Liver (tissue), 8 donors: ENCODE measurements at regions not wholly inside any gene's neighbourhood (a gene's known extent, or its start where the extent isn't known, plus 50 kb on each side); places are given as distances from the start of the nearest gene placed in this dataset.
A peak's percentile ranks its signal among the peaks of the same experiment; 100 is the strongest.
"Not testable (repeated sequence)": the region's sequence is repeated elsewhere in the genome, so short reads cannot be mapped to it uniquely, and the experiment has no call there.

Source experiments
- DNase-seq: peaks from one replicate; pipeline ENCODE4 v3.0.0-alpha.2; 2017; ENCODE audit warnings: low spot score
- H3K27ac ChIP-seq, 2 donors: one replicate each; pipeline ENCODE4 v1.7.0; 2013; ENCODE audit warnings: inconsistent platforms in 2 of 2, low read length in 2 of 2, control low read depth in 1 of 2, low read depth in 1 of 2, mild to moderate bottlenecking in 1 of 2
- H3K27me3 ChIP-seq, 4 donors: one replicate each; pipeline versions ENCODE4 v1.6.1 to v1.7.0; 2013; ENCODE audit warnings: low read length in 3 of 4, inconsistent platforms in 1 of 4, mild to moderate bottlenecking in 1 of 4, moderate library complexity in 1 of 4; ENCODE audit not compliant: control insufficient read depth in 4 of 4, insufficient read depth in 4 of 4
- H3K36me3 ChIP-seq, 4 donors: one replicate each; pipeline versions ENCODE4 v1.6.1 to v1.7.0; 2013; ENCODE audit warnings: low read length in 3 of 4, mild to moderate bottlenecking in 3 of 4, low read depth in 1 of 4, moderate library complexity in 1 of 4; ENCODE audit not compliant: control insufficient read depth in 4 of 4, insufficient read depth in 3 of 4
- H3K4me1 ChIP-seq, 4 donors: one replicate each; pipeline versions ENCODE4 v1.6.1 to v1.7.0; 2013; ENCODE audit warnings: low read length in 3 of 4, mild to moderate bottlenecking in 3 of 4, moderate library complexity in 1 of 4; ENCODE audit not compliant: control insufficient read depth in 4 of 4, insufficient read depth in 4 of 4
- H3K4me3 ChIP-seq, 3 donors: one replicate each; pipeline versions ENCODE4 v1.6.1 to v1.7.0; 2013; ENCODE audit warnings: low read length in 3 of 3, control low read depth in 1 of 3, low read depth in 1 of 3, mild to moderate bottlenecking in 1 of 3
- H3K9ac ChIP-seq, 2 donors: one replicate each; pipeline ENCODE4 v1.7.0; 2013; ENCODE audit warnings: low read length in 2 of 2, mild to moderate bottlenecking in 2 of 2, moderate library complexity in 2 of 2, control low read depth in 1 of 2, low read depth in 1 of 2
- H3K9me3 ChIP-seq, 4 donors: one replicate each; pipeline versions ENCODE4 v1.6.1 to v1.7.0; 2013; ENCODE audit warnings: low read length in 3 of 4; ENCODE audit not compliant: control insufficient read depth in 4 of 4
- EGR1 ChIP-seq, 2 donors: IDR thresholded peaks; 2 replicates each; pipeline ENCODE4 v1.6.1; 2016 to 2018; ENCODE audit warnings: antibody characterized with exemption in 2 of 2, low read depth in 2 of 2
- FOXA1 ChIP-seq: IDR thresholded peaks from 2 replicates; pipeline ENCODE4 v1.6.1; 2016; ENCODE audit warnings: antibody characterized with exemption
- FOXA2 ChIP-seq: IDR thresholded peaks from 2 replicates; pipeline ENCODE4 v1.6.1; 2016; ENCODE audit warnings: antibody characterized with exemption
- GABPA ChIP-seq, 2 donors: IDR thresholded peaks in 1 of 2; conservative IDR thresholded peaks in 1 of 2; 2 replicates each; pipeline ENCODE4 v1.6.1; 2016; ENCODE audit warnings: antibody characterized with exemption in 2 of 2, mild to moderate bottlenecking in 1 of 2, moderate library complexity in 1 of 2
- HNF4G ChIP-seq: IDR thresholded peaks from 2 replicates; pipeline ENCODE4 v1.6.1; 2016; ENCODE audit warnings: antibody characterized with exemption
- JUND ChIP-seq, 2 donors: IDR thresholded peaks; 2 replicates each; pipeline ENCODE4 v1.6.1; 2016; ENCODE audit warnings: antibody characterized with exemption in 2 of 2
- NR2F2 ChIP-seq: IDR thresholded peaks from 2 replicates; pipeline ENCODE4 v1.6.1; 2016; ENCODE audit warnings: antibody characterized with exemption
- RAD21 ChIP-seq, 2 donors: IDR thresholded peaks; 2 replicates each; pipeline ENCODE4 v1.6.1; 2016; ENCODE audit warnings: antibody characterized with exemption in 2 of 2, mild to moderate bottlenecking in 2 of 2
- RXRA ChIP-seq, 2 donors: IDR thresholded peaks; 2 replicates each; pipeline ENCODE4 v1.6.1; 2017 to 2018; ENCODE audit warnings: antibody characterized with exemption in 2 of 2, mild to moderate bottlenecking in 1 of 2
- SP1 ChIP-seq: IDR thresholded peaks from 2 replicates; pipeline ENCODE4 v1.6.1; 2018; ENCODE audit warnings: antibody characterized with exemption, mild to moderate bottlenecking
- TAF1 ChIP-seq: conservative IDR thresholded peaks from 2 replicates; pipeline ENCODE4 v1.6.1; 2016; ENCODE audit warnings: antibody characterized with exemption, mild to moderate bottlenecking
- YY1 ChIP-seq: IDR thresholded peaks from 2 replicates; pipeline ENCODE4 v1.6.1; 2016; ENCODE audit warnings: antibody characterized with exemption, mild to moderate bottlenecking
- WGBS: extraction: QIAGEN DNeasy Blood & Tissue Kit; methylation state at CpG from one replicate; pipeline ENCODE4 v1.1.7; 2013; 5-methylcytosine and 5-hydroxymethylcytosine counted together
- TF ChIP-seq, protein P1 (sequence below): IDR thresholded peaks from 2 replicates; pipeline ENCODE4 v1.6.1; 2016; ENCODE audit warnings: antibody characterized with exemption
- TF ChIP-seq, protein P2 (sequence below): IDR thresholded peaks from 2 replicates; pipeline ENCODE4 v1.6.1; 2016; ENCODE audit warnings: antibody characterized with exemption
- TF ChIP-seq, protein P3 (sequence below): IDR thresholded peaks from 2 replicates; pipeline ENCODE4 v1.6.1; 2016; ENCODE audit warnings: antibody characterized with exemption, mild to moderate bottlenecking
- TF ChIP-seq, protein P4 (sequence below): fragments of 150-350 bp; IDR thresholded peaks from 2 replicates; pipeline ENCODE4 v1.5.1; 2017; ENCODE audit warnings: improper control_type of control experiment, low read depth, low read length; ENCODE audit not compliant: missing input control
- TF ChIP-seq, protein P5 (sequence below): IDR thresholded peaks from 2 replicates; pipeline ENCODE4 v1.6.1; 2016; ENCODE audit warnings: antibody characterized with exemption
- donor health status: healthy.
- donor health status: healthy.
- donor health status: healthy.
- donor health status: healthy.
- donor health status: healthy.

DNA sequence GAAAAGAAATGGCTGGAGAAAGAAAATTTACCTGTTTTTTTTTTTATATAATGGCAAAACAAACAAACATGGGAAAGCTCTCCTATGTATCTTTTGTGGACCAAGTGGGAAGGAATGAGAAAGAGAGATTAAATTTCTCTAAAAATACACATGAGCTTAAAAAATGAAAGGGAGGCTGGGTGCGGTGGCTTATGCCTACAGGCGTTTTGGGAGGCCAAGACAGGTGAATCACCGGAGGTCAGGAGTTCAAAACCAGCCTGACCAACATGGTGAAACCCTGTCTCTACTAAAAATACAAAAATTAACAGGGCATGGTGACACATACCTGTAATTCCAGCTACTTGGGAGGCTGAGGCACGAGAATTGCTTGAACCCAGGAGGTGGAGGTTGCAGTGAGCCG is 388.0 kb downstream of the TFAP2B start:
- not testable (repeated sequence) for H3K9ac ChIP-seq, H3K4me3 ChIP-seq, H3K4me1 ChIP-seq, H3K27ac ChIP-seq, H3K27me3 ChIP-seq, H3K9me3 ChIP-seq, H3K36me3 ChIP-seq, DNase-seq
- 91% methylated on average over 5 of the region's 5 CpGs for WGBS

DNA sequence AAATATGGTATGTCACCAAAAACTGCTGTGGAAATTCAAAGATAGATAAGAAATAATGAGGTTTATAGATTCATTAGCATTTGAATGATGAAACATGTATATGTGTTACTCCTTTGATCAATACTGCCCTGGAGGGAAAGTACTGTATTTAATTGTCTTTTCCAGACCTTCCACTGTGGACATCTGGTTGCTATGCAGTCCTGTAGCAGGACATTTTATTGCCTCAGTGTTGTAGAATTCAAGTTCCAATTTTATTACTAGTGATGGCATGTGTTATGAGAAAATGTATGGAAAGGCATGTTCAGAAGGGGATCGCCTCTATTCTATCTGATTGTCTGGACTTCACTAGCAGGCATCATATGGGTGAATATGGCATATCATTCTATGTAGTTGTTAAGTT is 391.0 kb downstream of the TFAP2B start:
- TF ChIP-seq, protein P1, sequence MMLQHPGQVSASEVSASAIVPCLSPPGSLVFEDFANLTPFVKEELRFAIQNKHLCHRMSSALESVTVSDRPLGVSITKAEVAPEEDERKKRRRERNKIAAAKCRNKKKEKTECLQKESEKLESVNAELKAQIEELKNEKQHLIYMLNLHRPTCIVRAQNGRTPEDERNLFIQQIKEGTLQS: no peak
- TF ChIP-seq NR2F2: no peak
- no peak overlapping the region for H3K9ac ChIP-seq
- H3K36me3 ChIP-seq: no peaks in the 10 kb centered on the region
- H3K27me3 ChIP-seq: no peaks in the 10 kb centered on the region
- no peak for DNase-seq
- no peak overlapping the region for H3K4me3 ChIP-seq
- 92% methylated on average over 1 of the region's 1 CpG for WGBS
- no peaks in the 10 kb centered on the region for H3K9me3 ChIP-seq
- no peak overlapping the region for H3K27ac ChIP-seq
- peaks cover 2 to 8% (median 4%) of the 10 kb centered on the region in 4 donors for H3K4me1 ChIP-seq

DNA sequence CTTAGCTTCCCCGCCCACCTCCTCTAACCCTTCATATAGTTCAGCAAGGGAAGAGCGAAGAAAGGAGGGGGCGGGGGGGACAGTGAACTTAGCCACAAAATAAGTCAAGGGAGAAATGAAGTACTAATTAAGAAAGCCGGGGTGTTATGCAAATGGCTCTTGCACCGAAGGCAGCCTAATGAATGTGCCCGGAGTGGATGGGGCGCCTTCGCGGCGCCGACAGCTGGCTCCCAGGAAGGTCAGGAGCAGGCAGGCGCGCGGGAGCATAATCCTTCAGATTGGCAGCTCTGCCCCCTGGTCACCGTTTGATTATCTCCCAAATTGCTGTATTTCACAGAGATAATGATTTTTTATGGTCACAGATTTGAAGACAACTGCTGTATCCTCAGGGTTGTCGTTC is 395.1 kb downstream of the TFAP2B start:
- no peak overlapping the region for H3K27ac ChIP-seq
- DNase-seq: no peak
- peaks cover 2 to 8% (median 4%) of the 10 kb centered on the region in 4 donors for H3K4me1 ChIP-seq
- no peak for TF ChIP-seq NR2F2
- no peak for TF ChIP-seq YY1
- H3K27me3 ChIP-seq: no peaks in the 10 kb centered on the region
- no peaks in the 10 kb centered on the region for H3K9me3 ChIP-seq
- no peaks in the 10 kb centered on the region for H3K36me3 ChIP-seq
- peak overlapping the region in 1 of 3 donors; percentile 20 for H3K4me3 ChIP-seq
- no peak overlapping the region for H3K9ac ChIP-seq
- WGBS: 24% methylated on average over 16 of the region's 16 CpGs

DNA sequence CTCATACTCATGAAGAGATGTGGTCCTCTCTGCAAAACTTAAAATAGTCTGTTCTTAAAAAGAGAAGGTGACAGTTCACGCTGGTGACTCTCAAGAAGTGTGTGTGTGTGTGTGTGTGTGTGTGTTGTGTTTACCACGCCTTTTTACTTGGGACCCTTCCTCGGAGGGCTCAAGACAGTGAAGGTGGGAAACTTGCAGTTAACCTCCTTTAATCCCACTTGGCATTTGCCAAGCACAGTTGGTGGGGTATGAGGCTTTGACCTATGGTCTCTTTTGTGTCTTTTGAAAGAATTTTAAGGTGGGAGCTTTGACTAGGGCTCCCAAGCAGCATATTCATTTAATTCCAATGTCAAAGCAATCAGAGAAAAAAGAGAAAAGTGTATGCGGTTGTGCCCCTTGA is 395.8 kb downstream of the TFAP2B start:
- Histone ChIP-seq H3K9ac (no peak overlapping the region), H3K9me3 (no peaks in the 10 kb centered on the region), H3K27me3 (no peaks in the 10 kb centered on the region), H3K36me3 (no peaks in the 10 kb centered on the region), H3K27ac (no peak overlapping the region), H3K4me3 (no peak overlapping the region), H3K4me1 (peaks cover 2 to 8% (median 4%) of the 10 kb centered on the region in 4 donors)
- no peak for DNase-seq
- TF ChIP-seq EGR1 (IDR thresholded peaks at IDR 0.05; ENCODE audit: low read depth in 2 of 2) (no peak), FOXA1 (no peak), NR2F2 (no peak), RXRA (IDR thresholded peaks at IDR 0.05) (no peak), JUND (IDR thresholded peaks at IDR 0.05) (no peak), HNF4G (no peak), TAF1 (no peak), RAD21 (IDR thresholded peaks at IDR 0.05) (no peak), FOXA2 (no peak), GABPA (IDR thresholded peaks at IDR 0.05 in 1 of 2, conservative IDR thresholded peaks at IDR 0.05 in 1 of 2) (no peak), SP1 (no peak), YY1 (no peak)
- TF ChIP-seq, protein P2, sequence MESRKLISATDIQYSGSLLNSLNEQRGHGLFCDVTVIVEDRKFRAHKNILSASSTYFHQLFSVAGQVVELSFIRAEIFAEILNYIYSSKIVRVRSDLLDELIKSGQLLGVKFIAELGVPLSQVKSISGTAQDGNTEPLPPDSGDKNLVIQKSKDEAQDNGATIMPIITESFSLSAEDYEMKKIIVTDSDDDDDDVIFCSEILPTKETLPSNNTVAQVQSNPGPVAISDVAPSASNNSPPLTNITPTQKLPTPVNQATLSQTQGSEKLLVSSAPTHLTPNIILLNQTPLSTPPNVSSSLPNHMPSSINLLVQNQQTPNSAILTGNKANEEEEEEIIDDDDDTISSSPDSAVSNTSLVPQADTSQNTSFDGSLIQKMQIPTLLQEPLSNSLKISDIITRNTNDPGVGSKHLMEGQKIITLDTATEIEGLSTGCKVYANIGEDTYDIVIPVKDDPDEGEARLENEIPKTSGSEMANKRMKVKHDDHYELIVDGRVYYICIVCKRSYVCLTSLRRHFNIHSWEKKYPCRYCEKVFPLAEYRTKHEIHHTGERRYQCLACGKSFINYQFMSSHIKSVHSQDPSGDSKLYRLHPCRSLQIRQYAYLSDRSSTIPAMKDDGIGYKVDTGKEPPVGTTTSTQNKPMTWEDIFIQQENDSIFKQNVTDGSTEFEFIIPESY: no peak
- TF ChIP-seq, protein P3, sequence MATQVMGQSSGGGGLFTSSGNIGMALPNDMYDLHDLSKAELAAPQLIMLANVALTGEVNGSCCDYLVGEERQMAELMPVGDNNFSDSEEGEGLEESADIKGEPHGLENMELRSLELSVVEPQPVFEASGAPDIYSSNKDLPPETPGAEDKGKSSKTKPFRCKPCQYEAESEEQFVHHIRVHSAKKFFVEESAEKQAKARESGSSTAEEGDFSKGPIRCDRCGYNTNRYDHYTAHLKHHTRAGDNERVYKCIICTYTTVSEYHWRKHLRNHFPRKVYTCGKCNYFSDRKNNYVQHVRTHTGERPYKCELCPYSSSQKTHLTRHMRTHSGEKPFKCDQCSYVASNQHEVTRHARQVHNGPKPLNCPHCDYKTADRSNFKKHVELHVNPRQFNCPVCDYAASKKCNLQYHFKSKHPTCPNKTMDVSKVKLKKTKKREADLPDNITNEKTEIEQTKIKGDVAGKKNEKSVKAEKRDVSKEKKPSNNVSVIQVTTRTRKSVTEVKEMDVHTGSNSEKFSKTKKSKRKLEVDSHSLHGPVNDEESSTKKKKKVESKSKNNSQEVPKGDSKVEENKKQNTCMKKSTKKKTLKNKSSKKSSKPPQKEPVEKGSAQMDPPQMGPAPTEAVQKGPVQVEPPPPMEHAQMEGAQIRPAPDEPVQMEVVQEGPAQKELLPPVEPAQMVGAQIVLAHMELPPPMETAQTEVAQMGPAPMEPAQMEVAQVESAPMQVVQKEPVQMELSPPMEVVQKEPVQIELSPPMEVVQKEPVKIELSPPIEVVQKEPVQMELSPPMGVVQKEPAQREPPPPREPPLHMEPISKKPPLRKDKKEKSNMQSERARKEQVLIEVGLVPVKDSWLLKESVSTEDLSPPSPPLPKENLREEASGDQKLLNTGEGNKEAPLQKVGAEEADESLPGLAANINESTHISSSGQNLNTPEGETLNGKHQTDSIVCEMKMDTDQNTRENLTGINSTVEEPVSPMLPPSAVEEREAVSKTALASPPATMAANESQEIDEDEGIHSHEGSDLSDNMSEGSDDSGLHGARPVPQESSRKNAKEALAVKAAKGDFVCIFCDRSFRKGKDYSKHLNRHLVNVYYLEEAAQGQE: no peak
- TF ChIP-seq, protein P4, sequence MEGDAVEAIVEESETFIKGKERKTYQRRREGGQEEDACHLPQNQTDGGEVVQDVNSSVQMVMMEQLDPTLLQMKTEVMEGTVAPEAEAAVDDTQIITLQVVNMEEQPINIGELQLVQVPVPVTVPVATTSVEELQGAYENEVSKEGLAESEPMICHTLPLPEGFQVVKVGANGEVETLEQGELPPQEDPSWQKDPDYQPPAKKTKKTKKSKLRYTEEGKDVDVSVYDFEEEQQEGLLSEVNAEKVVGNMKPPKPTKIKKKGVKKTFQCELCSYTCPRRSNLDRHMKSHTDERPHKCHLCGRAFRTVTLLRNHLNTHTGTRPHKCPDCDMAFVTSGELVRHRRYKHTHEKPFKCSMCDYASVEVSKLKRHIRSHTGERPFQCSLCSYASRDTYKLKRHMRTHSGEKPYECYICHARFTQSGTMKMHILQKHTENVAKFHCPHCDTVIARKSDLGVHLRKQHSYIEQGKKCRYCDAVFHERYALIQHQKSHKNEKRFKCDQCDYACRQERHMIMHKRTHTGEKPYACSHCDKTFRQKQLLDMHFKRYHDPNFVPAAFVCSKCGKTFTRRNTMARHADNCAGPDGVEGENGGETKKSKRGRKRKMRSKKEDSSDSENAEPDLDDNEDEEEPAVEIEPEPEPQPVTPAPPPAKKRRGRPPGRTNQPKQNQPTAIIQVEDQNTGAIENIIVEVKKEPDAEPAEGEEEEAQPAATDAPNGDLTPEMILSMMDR: no peak
- TF ChIP-seq, protein P5, sequence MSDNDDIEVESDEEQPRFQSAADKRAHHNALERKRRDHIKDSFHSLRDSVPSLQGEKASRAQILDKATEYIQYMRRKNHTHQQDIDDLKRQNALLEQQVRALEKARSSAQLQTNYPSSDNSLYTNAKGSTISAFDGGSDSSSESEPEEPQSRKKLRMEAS: no peak
- WGBS: 56% methylated on average over 4 of the region's 4 CpGs
